ENCODE measurements at regions not wholly inside any gene's neighbourhood (a gene's known extent, or its start where the extent isn't known, plus 50 kb on each side); places are given as distances from the start of the nearest gene placed in this dataset.

DNA sequence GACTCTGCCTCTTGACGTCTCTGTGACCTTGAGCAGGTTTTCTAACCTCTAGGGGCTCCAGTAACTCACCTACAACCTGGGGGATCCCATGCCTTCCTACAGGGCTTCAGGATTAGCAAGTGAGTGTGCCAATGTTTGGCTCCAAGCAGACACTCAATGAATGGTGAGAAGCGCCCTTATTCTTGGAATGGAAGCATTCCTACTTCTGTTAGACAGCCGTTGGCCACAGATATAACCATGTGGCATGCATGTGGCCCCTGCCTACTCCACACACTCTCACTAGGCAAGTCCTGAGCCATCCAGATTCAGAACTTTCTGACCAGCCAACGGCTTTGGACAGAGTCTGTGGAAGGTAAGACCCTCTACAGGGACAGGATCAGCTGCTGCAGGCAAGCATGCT is 108.9 kb upstream of the LYZL2 start:
- no peaks in the 10 kb centered on the region for H3K79me2 ChIP-seq (replicated peaks; ENCODE audit: insufficient read depth, low read length)
- H3K9ac ChIP-seq (ENCODE audit: low read length): no peak overlapping the region
- H4K20me1 ChIP-seq (ENCODE audit: insufficient read depth): no peaks in the 10 kb centered on the region
- no peak overlapping the region for H2AFZ ChIP-seq (ENCODE audit: low read depth, low read length)
- H3K9me3 ChIP-seq (ENCODE audit: low read length): no peaks in the 10 kb centered on the region
- no peak overlapping the region for H3K27ac ChIP-seq (ENCODE audit: low read length)
- H3K4me2 ChIP-seq (ENCODE audit: low read length): no peak overlapping the region
- H3K36me3 ChIP-seq (ENCODE audit: insufficient read depth, low read length): no peaks in the 10 kb centered on the region
- no peak overlapping the region for H3K4me3 ChIP-seq (ENCODE audit: low read length)
- no peaks in the 10 kb centered on the region for H3K9me2 ChIP-seq (ENCODE audit: insufficient read depth, low read length)
- no peaks in the 10 kb centered on the region for H3F3A ChIP-seq (ENCODE audit: insufficient read depth, low read length, poor library complexity, severe bottlenecking)
- H3K27me3 ChIP-seq (ENCODE audit: insufficient read depth, low read depth, low read length): no peaks in the 10 kb centered on the region
- TF ChIP-seq EZH2 (IDR thresholded peaks at IDR 0.05; ENCODE audit: borderline replicate concordance, insufficient read depth, low read length, poor library complexity, severe bottlenecking) (no peak), MXI1 (conservative IDR thresholded peaks at IDR 0.05; ENCODE audit: poor library complexity, severe bottlenecking) (no peak), REST (IDR thresholded peaks at IDR 0.05; ENCODE audit: borderline replicate concordance) (no peak), EP300 (conservative IDR thresholded peaks at IDR 0.05; ENCODE audit: poor library complexity, severe bottlenecking) (no peak), RAD21 (conservative IDR thresholded peaks at IDR 0.05) (no peak), SMC3 (conservative IDR thresholded peaks at IDR 0.05; ENCODE audit: poor library complexity) (no peak), TAF1 (IDR thresholded peaks at IDR 0.05; ENCODE audit: low read depth) (no peak), POLR2AphosphoS5 (IDR thresholded peaks at IDR 0.05) (no peak)
- TF ChIP-seq, protein P1, sequence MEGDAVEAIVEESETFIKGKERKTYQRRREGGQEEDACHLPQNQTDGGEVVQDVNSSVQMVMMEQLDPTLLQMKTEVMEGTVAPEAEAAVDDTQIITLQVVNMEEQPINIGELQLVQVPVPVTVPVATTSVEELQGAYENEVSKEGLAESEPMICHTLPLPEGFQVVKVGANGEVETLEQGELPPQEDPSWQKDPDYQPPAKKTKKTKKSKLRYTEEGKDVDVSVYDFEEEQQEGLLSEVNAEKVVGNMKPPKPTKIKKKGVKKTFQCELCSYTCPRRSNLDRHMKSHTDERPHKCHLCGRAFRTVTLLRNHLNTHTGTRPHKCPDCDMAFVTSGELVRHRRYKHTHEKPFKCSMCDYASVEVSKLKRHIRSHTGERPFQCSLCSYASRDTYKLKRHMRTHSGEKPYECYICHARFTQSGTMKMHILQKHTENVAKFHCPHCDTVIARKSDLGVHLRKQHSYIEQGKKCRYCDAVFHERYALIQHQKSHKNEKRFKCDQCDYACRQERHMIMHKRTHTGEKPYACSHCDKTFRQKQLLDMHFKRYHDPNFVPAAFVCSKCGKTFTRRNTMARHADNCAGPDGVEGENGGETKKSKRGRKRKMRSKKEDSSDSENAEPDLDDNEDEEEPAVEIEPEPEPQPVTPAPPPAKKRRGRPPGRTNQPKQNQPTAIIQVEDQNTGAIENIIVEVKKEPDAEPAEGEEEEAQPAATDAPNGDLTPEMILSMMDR (IDR thresholded peaks at IDR 0.05; ENCODE audit: poor library complexity, severe bottlenecking): no peak

GRCh38 chr10:30737931-30738391 is 108.4 kb upstream of the LYZL2 start:
- H3K27me3 ChIP-seq (ENCODE audit: insufficient read depth, low read depth, low read length): no peaks in the 10 kb centered on the region
- TF ChIP-seq, protein P1 (IDR thresholded peaks at IDR 0.05; ENCODE audit: poor library complexity, severe bottlenecking): no peak
- TF ChIP-seq EZH2 (IDR thresholded peaks at IDR 0.05; ENCODE audit: borderline replicate concordance, insufficient read depth, low read length, poor library complexity, severe bottlenecking) (no peak), EP300 (conservative IDR thresholded peaks at IDR 0.05; ENCODE audit: poor library complexity, severe bottlenecking) (no peak), MXI1 (conservative IDR thresholded peaks at IDR 0.05; ENCODE audit: poor library complexity, severe bottlenecking) (no peak), SMC3 (conservative IDR thresholded peaks at IDR 0.05; ENCODE audit: poor library complexity) (no peak), POLR2AphosphoS5 (IDR thresholded peaks at IDR 0.05) (no peak), RAD21 (conservative IDR thresholded peaks at IDR 0.05) (no peak), REST (IDR thresholded peaks at IDR 0.05; ENCODE audit: borderline replicate concordance) (no peak), TAF1 (IDR thresholded peaks at IDR 0.05; ENCODE audit: low read depth) (no peak)
- H3K9me2 ChIP-seq (ENCODE audit: insufficient read depth, low read length): no peaks in the 10 kb centered on the region
- H3K79me2 ChIP-seq (replicated peaks; ENCODE audit: insufficient read depth, low read length): no peaks in the 10 kb centered on the region
- H3K9ac ChIP-seq (ENCODE audit: low read length): no peak overlapping the region
- H2AFZ ChIP-seq (ENCODE audit: low read depth, low read length): no peak overlapping the region
- H4K20me1 ChIP-seq (ENCODE audit: insufficient read depth): no peaks in the 10 kb centered on the region
- no peaks in the 10 kb centered on the region for H3F3A ChIP-seq (ENCODE audit: insufficient read depth, low read length, poor library complexity, severe bottlenecking)
- no peak overlapping the region for H3K27ac ChIP-seq (ENCODE audit: low read length)
- no peak overlapping the region for H3K4me3 ChIP-seq (ENCODE audit: low read length)
- H3K4me2 ChIP-seq (ENCODE audit: low read length): no peak overlapping the region
- H3K9me3 ChIP-seq (ENCODE audit: low read length): no peaks in the 10 kb centered on the region
- H3K36me3 ChIP-seq (ENCODE audit: insufficient read depth, low read length): no peaks in the 10 kb centered on the region
